ENCODE measurements at regions not wholly inside any gene's neighbourhood (a gene's known extent, or its start where the extent isn't known, plus 50 kb on each side); places are given as distances from the start of the nearest gene placed in this dataset.
A peak's percentile ranks its signal among the peaks of the same experiment; 100 is the strongest.

DNA sequence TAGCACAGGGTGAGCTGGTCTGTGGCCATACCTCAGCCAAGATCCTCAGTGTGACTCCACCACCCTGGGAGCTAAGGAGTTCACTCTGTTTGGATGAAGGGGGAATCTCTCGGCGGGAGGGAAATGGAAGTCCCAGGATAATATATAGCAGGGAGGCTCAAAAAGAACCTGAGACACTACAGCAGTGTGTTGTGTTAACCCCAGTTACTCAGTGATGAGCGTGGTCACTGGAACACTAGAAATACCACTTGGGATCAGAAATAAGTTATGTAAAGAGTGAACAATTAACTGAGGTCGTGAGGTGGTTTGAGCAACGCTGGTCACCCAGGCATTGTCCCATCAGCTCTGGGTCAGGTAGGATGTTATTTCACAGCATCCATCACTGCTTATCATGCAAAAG, 59.3 kb upstream of the ADAMTS16 start:
- no peak overlapping the region for H3K4me3 Mint-ChIP-seq
- peaks cover 3 to 9% of the 10 kb centered on the region in 2 experiments for H3K9me3 Mint-ChIP-seq
- Histone ChIP-seq H3K9ac (ENCODE audit: extremely low read depth, insufficient read length, low read length) (no peak overlapping the region), H4K5ac (ENCODE audit: insufficient read length, low read depth, low read length) (no peak overlapping the region), H4K8ac (replicated peaks; ENCODE audit: insufficient read length, low read depth, low read length) (no peak overlapping the region), H3K4me1 (ENCODE audit: insufficient read depth, low read length) (peaks cover 11% of the 10 kb centered on the region), H3T11ph (ENCODE audit: low read length) (no peak overlapping the region), H2AK5ac (ENCODE audit: insufficient read length, low read length) (no peak overlapping the region), H3K18ac (ENCODE audit: insufficient read length, low read depth, low read length) (no peak overlapping the region), H3K79me1 (ENCODE audit: insufficient read depth, low read depth, low read length, poor library complexity, severe bottlenecking) (no peaks in the 10 kb centered on the region), H4K20me1 (ENCODE audit: control insufficient read depth, insufficient read depth, insufficient read length) (no peaks in the 10 kb centered on the region), H3K27me3 (ENCODE audit: insufficient read depth, low read length) (no peaks in the 10 kb centered on the region), H3K27ac (ENCODE audit: insufficient read length, low read depth, low read length) (no peak overlapping the region), H2AFZ (ENCODE audit: low read length) (no peak overlapping the region), H3K4ac (ENCODE audit: low read depth, low read length) (no peak overlapping the region), H3K23ac (ENCODE audit: insufficient read length, low read depth, low read length) (no peak overlapping the region), H4K91ac (ENCODE audit: insufficient read length, low read depth, low read length) (no peak overlapping the region), H3K9me3 (ENCODE audit: control insufficient read depth, low read depth, low read length) (no peaks in the 10 kb centered on the region), H2BK5ac (ENCODE audit: insufficient read length, low read length) (no peak overlapping the region), H3K14ac (ENCODE audit: insufficient read depth, low read length) (no peak overlapping the region), H2BK20ac (ENCODE audit: low read depth, low read length, poor library complexity, severe bottlenecking) (no peak overlapping the region), H3K23me2 (ENCODE audit: insufficient read length, low read depth, low read length, poor library complexity, severe bottlenecking) (no peaks in the 10 kb centered on the region), H3K79me2 (ENCODE audit: insufficient read depth, low read length) (no peaks in the 10 kb centered on the region), H3K4me2 (ENCODE audit: insufficient read depth, insufficient read length, low read length) (no peak overlapping the region), H2BK120ac (ENCODE audit: low read depth, low read length, poor library complexity, severe bottlenecking) (no peak overlapping the region), H2BK15ac (ENCODE audit: low read depth, low read length) (no peak overlapping the region), H2BK12ac (ENCODE audit: insufficient read length, low read depth, low read length) (no peak overlapping the region), H3K56ac (ENCODE audit: insufficient read length, low read depth, low read length) (no peak overlapping the region)
- TF ChIP-seq, protein P1, sequence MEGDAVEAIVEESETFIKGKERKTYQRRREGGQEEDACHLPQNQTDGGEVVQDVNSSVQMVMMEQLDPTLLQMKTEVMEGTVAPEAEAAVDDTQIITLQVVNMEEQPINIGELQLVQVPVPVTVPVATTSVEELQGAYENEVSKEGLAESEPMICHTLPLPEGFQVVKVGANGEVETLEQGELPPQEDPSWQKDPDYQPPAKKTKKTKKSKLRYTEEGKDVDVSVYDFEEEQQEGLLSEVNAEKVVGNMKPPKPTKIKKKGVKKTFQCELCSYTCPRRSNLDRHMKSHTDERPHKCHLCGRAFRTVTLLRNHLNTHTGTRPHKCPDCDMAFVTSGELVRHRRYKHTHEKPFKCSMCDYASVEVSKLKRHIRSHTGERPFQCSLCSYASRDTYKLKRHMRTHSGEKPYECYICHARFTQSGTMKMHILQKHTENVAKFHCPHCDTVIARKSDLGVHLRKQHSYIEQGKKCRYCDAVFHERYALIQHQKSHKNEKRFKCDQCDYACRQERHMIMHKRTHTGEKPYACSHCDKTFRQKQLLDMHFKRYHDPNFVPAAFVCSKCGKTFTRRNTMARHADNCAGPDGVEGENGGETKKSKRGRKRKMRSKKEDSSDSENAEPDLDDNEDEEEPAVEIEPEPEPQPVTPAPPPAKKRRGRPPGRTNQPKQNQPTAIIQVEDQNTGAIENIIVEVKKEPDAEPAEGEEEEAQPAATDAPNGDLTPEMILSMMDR (conservative IDR thresholded peaks at IDR 0.05), result no peak
- peaks cover 19% of the 10 kb centered on the region for H3K27me3 Mint-ChIP-seq (ENCODE audit: low read depth)
- WGBS (ENCODE audit: extremely low coverage, insufficient read length, low lambda C conversion rate), result no CpG with 5 or more reads among the region's 5 CpGs
- DNase-seq, result no peak
- peaks cover 41 to 50% of the 10 kb centered on the region in 2 experiments for H3K4me1 Mint-ChIP-seq
- peak overlapping the region in 1 of 3 experiments; percentile 32; a peak in 1 of 7 replicates for H3K27ac Mint-ChIP-seq
- peaks cover 0 to 12% (median 7%) of the 10 kb centered on the region in 3 experiments; a peak in 3 of 7 replicates for H3K36me3 Mint-ChIP-seq (ENCODE audit: insufficient read depth in 1 of 3, low read depth in 3 of 3)

Data from H9 (cell line).